Right lobe of liver (tissue), 6 donors: ENCODE measurements at regions not wholly inside any gene's neighbourhood (a gene's known extent, or its start where the extent isn't known, plus 50 kb on each side); places are given as distances from the start of the nearest gene placed in this dataset.

Experiments used
- ATAC-seq, 4 donors: fragments of 200-7000 bp; cut with Tn5 transposase; one replicate each; pipeline ENCODE4 v1.9.1; 2020; ENCODE audit warnings: mild to moderate bottlenecking in 4 of 4, moderate library complexity in 4 of 4
- DNase-seq, 3 donors: peaks; one replicate each; pipeline ENCODE4 v3.0.0-alpha.2; 2020
- H3K27ac ChIP-seq, 3 donors: fragments of 200-600 bp; one replicate each; pipeline ENCODE4 v1.8.0; 2022
- H3K27me3 ChIP-seq, 2 donors: fragments of 200-600 bp; one replicate each; pipeline ENCODE4 v1.8.0; 2022
- H3K36me3 ChIP-seq, 4 donors: fragments of 200-600 bp; sonication (generic) in 1 of 4; one replicate each; pipeline versions ENCODE4 v1.5.1 to v1.8.0; 2017 to 2022; ENCODE audit warnings: control low read depth in 1 of 4
- H3K4me1 ChIP-seq, 4 donors: fragments of 200-600 bp; sonication (generic) in 1 of 4; one replicate each; pipeline versions ENCODE4 v1.5.1 to v1.8.0; 2017 to 2022; ENCODE audit warnings: control low read depth in 1 of 4
- H3K4me3 ChIP-seq, 3 donors: fragments of 200-600 bp; one replicate each; pipeline ENCODE4 v1.8.0; 2022
- H3K9me3 ChIP-seq, 4 donors: fragments of 200-600 bp; sonication (generic) in 1 of 4; one replicate each; pipeline versions ENCODE4 v1.5.1 to v1.8.0; 2017 to 2022; ENCODE audit warnings: control low read depth in 1 of 4
- POLR2A ChIP-seq: fragments of 450-650 bp; IDR thresholded peaks from one replicate; pipeline ENCODE4 v1.6.1; 2017; ENCODE audit warnings: antibody characterized with exemption, mild to moderate bottlenecking
- WGBS: methylation state at CpG from one replicate; pipeline ENCODE4 v1.1.6; 2018; ENCODE audit warnings: low coverage, low lambda C conversion rate; ENCODE audit not compliant: insufficient coverage; ENCODE audit errors: missing lambda C conversion rate; 5-methylcytosine and 5-hydroxymethylcytosine counted together
- intact Hi-C, 2 donors: fragments of 100-400 bp; cut with DNase I; formaldehyde crosslinking; loops; one replicate each; pipeline versions ENCODE4 v1.11.2 to v1.14.1; 2022
- TF ChIP-seq, protein P1 (sequence below), 4 donors: fragments of 200-600 bp in 3 of 4; fragments of 450-650 bp in 1 of 4; IDR thresholded peaks; one replicate each; pipeline versions ENCODE4 v1.5.1 to v1.8.0; 2016 to 2022; ENCODE audit warnings: antibody characterized with exemption in 4 of 4, mild to moderate bottlenecking in 2 of 4
- donor health status: DM: no; HTN: yes; CAD: no.
- donor health status: DM: no; HTN: no; CAD: no.
- donor health status: DM: no; HTN: no; CAD: no.
- donor health status: DM: no; HTN: yes; CAD: no.
- donor health status: DM: no; HTN: yes; CAD: no.

- TF ChIP-seq, protein P1, sequence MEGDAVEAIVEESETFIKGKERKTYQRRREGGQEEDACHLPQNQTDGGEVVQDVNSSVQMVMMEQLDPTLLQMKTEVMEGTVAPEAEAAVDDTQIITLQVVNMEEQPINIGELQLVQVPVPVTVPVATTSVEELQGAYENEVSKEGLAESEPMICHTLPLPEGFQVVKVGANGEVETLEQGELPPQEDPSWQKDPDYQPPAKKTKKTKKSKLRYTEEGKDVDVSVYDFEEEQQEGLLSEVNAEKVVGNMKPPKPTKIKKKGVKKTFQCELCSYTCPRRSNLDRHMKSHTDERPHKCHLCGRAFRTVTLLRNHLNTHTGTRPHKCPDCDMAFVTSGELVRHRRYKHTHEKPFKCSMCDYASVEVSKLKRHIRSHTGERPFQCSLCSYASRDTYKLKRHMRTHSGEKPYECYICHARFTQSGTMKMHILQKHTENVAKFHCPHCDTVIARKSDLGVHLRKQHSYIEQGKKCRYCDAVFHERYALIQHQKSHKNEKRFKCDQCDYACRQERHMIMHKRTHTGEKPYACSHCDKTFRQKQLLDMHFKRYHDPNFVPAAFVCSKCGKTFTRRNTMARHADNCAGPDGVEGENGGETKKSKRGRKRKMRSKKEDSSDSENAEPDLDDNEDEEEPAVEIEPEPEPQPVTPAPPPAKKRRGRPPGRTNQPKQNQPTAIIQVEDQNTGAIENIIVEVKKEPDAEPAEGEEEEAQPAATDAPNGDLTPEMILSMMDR (IDR thresholded peaks at IDR 0.05) = no peak
- no peak for TF ChIP-seq POLR2A
- no peaks in the 10 kb centered on the region for H3K4me1 ChIP-seq
- ATAC-seq = no peak
- intact Hi-C loops = no loop called here
- no peak overlapping the region for H3K27ac ChIP-seq
- 75% methylated on average over 2 of the region's 2 CpGs for WGBS
- no peak for DNase-seq
- no peaks in the 10 kb centered on the region for H3K9me3 ChIP-seq
- H3K4me3 ChIP-seq = no peak overlapping the region
- H3K27me3 ChIP-seq = no peaks in the 10 kb centered on the region
- no peaks in the 10 kb centered on the region for H3K36me3 ChIP-seq
Measured at GRCh38 chr15:24733659-24734058, 58.1 kb downstream of the NPAP1 start.

DNA sequence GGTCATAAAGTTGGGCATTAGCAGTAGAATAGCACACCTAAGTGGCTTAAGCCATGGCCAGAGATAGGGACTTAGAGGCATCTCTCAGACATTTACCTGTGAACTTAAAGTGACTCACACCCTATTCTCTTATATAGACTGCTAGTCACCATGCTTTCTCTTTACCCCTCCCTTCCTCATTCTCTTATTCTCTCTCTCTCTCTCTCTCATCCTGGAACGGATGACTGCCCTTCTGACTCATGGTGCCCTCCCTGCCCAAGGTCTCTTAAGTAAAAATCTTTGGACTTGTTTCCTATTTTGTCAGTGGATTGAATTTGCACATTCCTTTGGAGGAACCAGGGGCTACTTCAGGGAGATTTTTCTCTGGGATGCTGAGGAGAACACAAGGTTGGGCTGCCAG lies 58.8 kb downstream of the NPAP1 start:
- Histone ChIP-seq H3K27ac (no peak overlapping the region), H3K36me3 (no peaks in the 10 kb centered on the region), H3K4me1 (no peaks in the 10 kb centered on the region), H3K4me3 (no peak overlapping the region), H3K9me3 (no peaks in the 10 kb centered on the region), H3K27me3 (no peaks in the 10 kb centered on the region)
- TF ChIP-seq POLR2A = no peak
- TF ChIP-seq, protein P1 (IDR thresholded peaks at IDR 0.05) = no peak
- no peak for ATAC-seq
- no peak for DNase-seq
- 9% methylated on average over 1 of the region's 1 CpG for WGBS
- intact Hi-C loops = no loop called here

DNA sequence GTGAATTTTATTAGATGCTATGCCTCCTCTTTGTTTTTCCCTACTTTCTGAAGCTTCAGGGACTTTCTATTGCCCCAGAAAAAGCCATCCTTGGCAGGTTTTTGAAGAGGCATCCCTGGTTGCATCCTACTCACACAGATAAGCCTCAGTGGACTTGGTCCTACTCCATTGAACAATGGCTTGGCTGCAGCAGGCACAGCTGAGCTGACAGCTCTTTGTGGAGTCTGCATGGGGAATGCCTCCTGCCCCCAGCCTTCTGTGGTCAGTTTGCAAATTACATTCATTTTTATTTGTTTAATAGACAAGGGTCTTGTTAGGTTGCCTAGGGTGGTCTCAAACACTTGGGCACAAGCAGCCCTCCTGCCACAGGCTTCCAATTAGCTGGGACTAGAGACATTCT lies 69.7 kb downstream of the NPAP1 start:
- Histone ChIP-seq H3K4me3 (no peak overlapping the region), H3K36me3 (no peaks in the 10 kb centered on the region), H3K27me3 (no peaks in the 10 kb centered on the region), H3K27ac (no peak overlapping the region), H3K4me1 (no peaks in the 10 kb centered on the region), H3K9me3 (no peaks in the 10 kb centered on the region)
- no peak for ATAC-seq
- no peak for DNase-seq
- intact Hi-C loops = no loop called here
- no peak for TF ChIP-seq POLR2A
- TF ChIP-seq, protein P1 (IDR thresholded peaks at IDR 0.05) = no peak

DNA sequence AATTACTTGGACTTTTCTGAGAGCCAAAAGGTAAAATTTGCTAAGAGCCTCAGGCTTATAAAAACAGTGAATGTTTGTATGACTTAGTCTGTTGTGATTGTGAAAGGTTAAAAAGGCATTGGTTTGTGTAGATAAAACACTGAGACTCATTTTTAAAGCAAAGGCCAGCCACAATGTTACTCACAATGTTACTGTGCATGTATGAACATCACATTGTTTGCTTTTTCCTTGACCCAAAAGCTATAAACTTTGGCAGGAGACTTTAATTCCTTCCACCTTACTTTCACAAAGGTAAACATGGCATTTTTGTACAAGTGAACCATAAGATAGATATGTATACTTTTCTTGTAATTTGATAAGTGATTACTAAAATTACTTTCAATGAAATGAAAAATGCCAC lies 70.5 kb downstream of the NPAP1 start:
- ATAC-seq (no peak), DNase-seq (no peak)
- intact Hi-C loops = no loop called here
- Histone ChIP-seq H3K36me3 (no peaks in the 10 kb centered on the region), H3K4me1 (no peaks in the 10 kb centered on the region), H3K9me3 (no peaks in the 10 kb centered on the region), H3K27me3 (no peaks in the 10 kb centered on the region), H3K27ac (no peak overlapping the region), H3K4me3 (no peak overlapping the region)
- TF ChIP-seq, protein P1 (IDR thresholded peaks at IDR 0.05) = no peak
- no peak for TF ChIP-seq POLR2A

GRCh38 chr15:24747376-24747775 lies 71.8 kb downstream of the NPAP1 start:
- H3K4me1 ChIP-seq = no peaks in the 10 kb centered on the region
- WGBS = 72% methylated on average over 9 of the region's 10 CpGs
- H3K4me3 ChIP-seq = no peak overlapping the region
- H3K27ac ChIP-seq = no peak overlapping the region
- H3K36me3 ChIP-seq = no peaks in the 10 kb centered on the region
- no peaks in the 10 kb centered on the region for H3K27me3 ChIP-seq
- intact Hi-C loops = no loop called here
- H3K9me3 ChIP-seq = no peaks in the 10 kb centered on the region
- TF ChIP-seq, protein P1 (IDR thresholded peaks at IDR 0.05) = no peak
- TF ChIP-seq POLR2A = no peak
- no peak for ATAC-seq
- DNase-seq = no peak
